Transverse colon (tissue), 4 donors: ENCODE measurements at regions not wholly inside any gene's neighbourhood (a gene's known extent, or its start where the extent isn't known, plus 50 kb on each side); places are given as distances from the start of the nearest gene placed in this dataset.

Experiments
- DNase-seq: peaks from one replicate; pipeline ENCODE4 v3.0.0-alpha.2; 2019
- H3K27ac ChIP-seq, 4 donors: fragments of 200-600 bp; sonication (generic); 2 replicates each; pipeline ENCODE4 v1.5.1; 2016 to 2018; ENCODE audit warnings: inconsistent platforms in 4 of 4
- H3K27me3 ChIP-seq: fragments of 200-600 bp; sonication (generic); 2 replicates; pipeline ENCODE4 v1.5.1; 2017; ENCODE audit warnings: inconsistent platforms
- H3K36me3 ChIP-seq, 4 donors: fragments of 200-600 bp; sonication (generic); 2 replicates each; pipeline ENCODE4 v1.5.1; 2017 to 2019; ENCODE audit warnings: inconsistent platforms in 4 of 4
- H3K4me1 ChIP-seq, 4 donors: fragments of 200-600 bp; sonication (generic); 2 replicates each; pipeline ENCODE4 v1.5.1; 2017 to 2020; ENCODE audit warnings: inconsistent platforms in 4 of 4
- H3K4me3 ChIP-seq, 4 donors: fragments of 200-600 bp; sonication (generic); 1 replicate in 1 of 4; 2 replicates in 3 of 4; pipeline versions ENCODE4 v1.5.1 to v1.6.1; 2017 to 2019; ENCODE audit warnings: inconsistent platforms in 4 of 4
- H3K9me3 ChIP-seq, 2 donors: fragments of 200-600 bp; sonication (generic); 2 replicates each; pipeline ENCODE4 v1.5.1; 2017 to 2019; ENCODE audit warnings: inconsistent platforms in 2 of 2
- EP300 ChIP-seq: sonication (generic); formaldehyde crosslinking; IDR thresholded peaks from one replicate; pipeline ENCODE4 v1.6.1; 2017; ENCODE audit warnings: antibody characterized with exemption, low read depth
- POLR2A ChIP-seq: fragments of 450-650 bp; IDR thresholded peaks from one replicate; pipeline ENCODE4 v1.6.1; 2016; ENCODE audit warnings: antibody characterized with exemption, mild to moderate bottlenecking, moderate library complexity
- POLR2AphosphoS5 ChIP-seq, 3 donors: sonication (generic); formaldehyde crosslinking; IDR thresholded peaks; one replicate each; pipeline ENCODE4 v1.6.1; 2016; ENCODE audit warnings: antibody characterized with exemption in 3 of 3
- WGBS, 2 donors: methylation state at CpG; one replicate each; pipeline ENCODE4 v1.1.5; 2018; ENCODE audit warnings: low coverage in 1 of 2; 5-methylcytosine and 5-hydroxymethylcytosine counted together
- in situ Hi-C, 4 donors: fragments of 200-750 bp; cut with MboI; loops; one replicate each; pipeline versions ENCODE4 v1.15.0 to v1.15.1; 2017; ENCODE audit warnings: low sequenced_read_pairs in 3 of 4, low pct_ligation_motif_present in 1 of 4, low pct_unique_long_range_greater_than_20kb in 1 of 4
- intact Hi-C: fragments of 100-400 bp; cut with DNase I; formaldehyde crosslinking; loops from one replicate; pipeline ENCODE4 v1.15.1; 2023; ENCODE audit warnings: low total_unique reads
- TF ChIP-seq, protein P1 (sequence below), 5 experiments: fragments of 200-600 bp in 3 of 5; fragments of 450-650 bp in 2 of 5; sonication (generic) in 3 of 5; IDR thresholded peaks; 1 replicate in 2 of 5; 2 replicates in 3 of 5; pipeline ENCODE4 v1.5.1; 2016 to 2017; ENCODE audit warnings: antibody characterized with exemption in 5 of 5, inconsistent platforms in 3 of 5, mild to moderate bottlenecking in 2 of 5, moderate library complexity in 1 of 5

GRCh38 chr1:25103164-25103795 lies 129.0 kb downstream of the SYF2 start:
- H3K36me3 ChIP-seq: no peaks in the 10 kb centered on the region
- H3K4me3 ChIP-seq: no peak overlapping the region
- DNase-seq: no peak
- H3K9me3 ChIP-seq: no peaks in the 10 kb centered on the region
- intact Hi-C loops: loop anchor here (10.0 kb wide), 1 partner anchor 238 kb away; no protein-coding TSS in a partner anchor
- H3K27me3 ChIP-seq: peaks cover 6% of the 10 kb centered on the region
- 67% methylated on average over 10 of the region's 10 CpGs; no CpG with 5 or more reads in 1 of the 2 donors for WGBS, 2 donors
- peaks cover 0 to 9% (median 0%) of the 10 kb centered on the region in 4 donors for H3K4me1 ChIP-seq
- in situ Hi-C loops: loop anchor here in 1 of 4 donors (10.0 kb wide), 2 partner anchors 168 to 248 kb away; partner anchors contain the start of gene RUNX3
- H3K27ac ChIP-seq: no peak overlapping the region
- TF ChIP-seq EP300 (no peak), POLR2A (no peak), POLR2AphosphoS5 (IDR thresholded peaks at IDR 0.05) (no peak)
- TF ChIP-seq, protein P1, sequence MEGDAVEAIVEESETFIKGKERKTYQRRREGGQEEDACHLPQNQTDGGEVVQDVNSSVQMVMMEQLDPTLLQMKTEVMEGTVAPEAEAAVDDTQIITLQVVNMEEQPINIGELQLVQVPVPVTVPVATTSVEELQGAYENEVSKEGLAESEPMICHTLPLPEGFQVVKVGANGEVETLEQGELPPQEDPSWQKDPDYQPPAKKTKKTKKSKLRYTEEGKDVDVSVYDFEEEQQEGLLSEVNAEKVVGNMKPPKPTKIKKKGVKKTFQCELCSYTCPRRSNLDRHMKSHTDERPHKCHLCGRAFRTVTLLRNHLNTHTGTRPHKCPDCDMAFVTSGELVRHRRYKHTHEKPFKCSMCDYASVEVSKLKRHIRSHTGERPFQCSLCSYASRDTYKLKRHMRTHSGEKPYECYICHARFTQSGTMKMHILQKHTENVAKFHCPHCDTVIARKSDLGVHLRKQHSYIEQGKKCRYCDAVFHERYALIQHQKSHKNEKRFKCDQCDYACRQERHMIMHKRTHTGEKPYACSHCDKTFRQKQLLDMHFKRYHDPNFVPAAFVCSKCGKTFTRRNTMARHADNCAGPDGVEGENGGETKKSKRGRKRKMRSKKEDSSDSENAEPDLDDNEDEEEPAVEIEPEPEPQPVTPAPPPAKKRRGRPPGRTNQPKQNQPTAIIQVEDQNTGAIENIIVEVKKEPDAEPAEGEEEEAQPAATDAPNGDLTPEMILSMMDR (IDR thresholded peaks at IDR 0.05): no peak

- Histone ChIP-seq H3K27ac (no peak overlapping the region), H3K27me3 (no peaks in the 10 kb centered on the region)
- 68 to 73% methylated on average over 6 to 9 of the region's 9 CpGs for WGBS, 2 donors
These were observed 132.0 kb downstream of the SYF2 start for GRCh38 chr1:25100151-25100833.

DNA sequence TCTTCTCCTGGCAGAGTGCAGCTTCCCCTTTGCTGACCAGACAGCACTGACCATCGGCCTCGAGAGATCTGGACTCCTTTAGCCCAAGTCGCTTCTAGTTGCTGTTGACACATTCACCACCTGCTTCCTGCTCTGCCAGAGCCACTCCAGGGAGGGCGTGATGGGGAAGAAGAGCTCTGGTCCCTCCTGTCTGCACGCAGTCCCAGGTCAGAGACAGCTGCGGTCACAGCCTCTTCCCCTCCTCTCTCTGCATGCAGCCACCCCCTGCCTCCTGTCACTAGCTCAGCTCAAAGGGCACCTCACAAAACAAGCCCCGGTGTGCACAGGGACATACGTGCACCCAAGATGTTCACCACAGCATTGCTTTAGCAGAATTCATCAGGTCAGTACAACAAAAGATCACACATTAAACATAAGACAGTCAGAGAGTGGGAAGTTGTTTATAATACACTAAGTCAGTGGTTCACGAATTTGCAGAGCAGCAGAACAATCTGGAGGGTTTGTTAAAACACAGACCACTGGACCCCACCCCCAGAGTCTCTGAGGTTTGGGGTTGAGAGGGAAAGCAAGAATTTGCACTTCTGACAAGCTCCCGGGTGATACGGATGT lies 132.9 kb downstream of the SYF2 start:
- DNase-seq: peak; percentile 23
- no peaks in the 10 kb centered on the region for H3K36me3 ChIP-seq
- no peaks in the 10 kb centered on the region for H3K27me3 ChIP-seq
- peaks cover 0 to 9% (median 0%) of the 10 kb centered on the region in 4 donors for H3K4me1 ChIP-seq
- no peaks in the 10 kb centered on the region for H3K9me3 ChIP-seq
- no peak overlapping the region for H3K4me3 ChIP-seq
- intact Hi-C loops: no loop called here
- peak; percentile 19 for TF ChIP-seq POLR2A
- TF ChIP-seq EP300: no peak
- no peak overlapping the region for H3K27ac ChIP-seq
- WGBS, 2 donors: 14 to 15% methylated on average over 4 to 11 of the region's 11 CpGs
- in situ Hi-C loops: loop anchor here in 1 of 4 donors (5.0 kb wide), 1 partner anchor 252 kb away; no protein-coding TSS in a partner anchor

More at GRCh38 chr1:25100151-25100833, 132.0 kb downstream of the SYF2 start:
- peaks cover 0 to 9% (median 0%) of the 10 kb centered on the region in 4 donors for H3K4me1 ChIP-seq
- no peaks in the 10 kb centered on the region for H3K36me3 ChIP-seq
- H3K9me3 ChIP-seq: no peaks in the 10 kb centered on the region
- intact Hi-C loops (loop anchor here (10.0 kb wide), 1 partner anchor 235 kb away; no protein-coding TSS in a partner anchor), in situ Hi-C loops (loop anchor here in 1 of 4 donors (10.0 kb wide), 2 partner anchors 165 to 245 kb away; partner anchors contain the start of gene RUNX3)
- H3K4me3 ChIP-seq: no peak overlapping the region
- DNase-seq: no peak
- TF ChIP-seq EP300 (no peak), POLR2AphosphoS5 (IDR thresholded peaks at IDR 0.05) (no peak), POLR2A (no peak)
- TF ChIP-seq, protein P1 (IDR thresholded peaks at IDR 0.05): no peak

DNA sequence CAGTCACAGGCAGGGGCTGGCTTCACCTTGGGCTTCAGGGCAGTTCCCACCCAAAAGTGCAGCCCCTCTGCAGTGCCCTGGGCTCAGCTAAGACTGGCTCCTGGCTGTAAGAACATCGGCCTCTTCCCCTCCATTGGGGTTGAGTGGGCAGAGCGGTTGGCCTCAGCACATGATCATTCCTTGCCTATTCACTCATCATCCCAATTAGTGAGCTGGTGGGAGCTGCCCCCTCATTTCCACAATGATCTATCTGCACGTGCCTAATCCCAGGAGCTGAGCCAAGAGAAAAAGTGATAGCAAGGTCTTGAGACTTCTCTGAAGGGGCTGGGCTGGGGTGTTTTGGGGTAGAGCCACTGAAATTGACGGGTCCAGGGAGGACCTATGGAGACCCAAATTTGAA lies 133.6 kb downstream of the SYF2 start:
- peaks cover 0 to 9% (median 0%) of the 10 kb centered on the region in 4 donors for H3K4me1 ChIP-seq
- H3K4me3 ChIP-seq: no peak overlapping the region
- no peaks in the 10 kb centered on the region for H3K36me3 ChIP-seq
- no peaks in the 10 kb centered on the region for H3K27me3 ChIP-seq
- H3K9me3 ChIP-seq: no peaks in the 10 kb centered on the region
- 83 to 100% methylated on average over 1 to 4 of the region's 4 CpGs for WGBS, 2 donors
- in situ Hi-C loops: loop anchor here in 1 of 4 donors (5.0 kb wide), 1 partner anchor 251 kb away; no protein-coding TSS in a partner anchor
- TF ChIP-seq POLR2A (no peak), EP300 (no peak), POLR2AphosphoS5 (IDR thresholded peaks at IDR 0.05) (no peak)
- TF ChIP-seq, protein P1 (IDR thresholded peaks at IDR 0.05): no peak
- no peak for DNase-seq
- no peak overlapping the region for H3K27ac ChIP-seq
- intact Hi-C loops: no loop called here
